Subcutaneous abdominal adipose tissue (tissue), 5 donors: ENCODE measurements at regions not wholly inside any gene's neighbourhood (a gene's known extent, or its start where the extent isn't known, plus 50 kb on each side); places are given as distances from the start of the nearest gene placed in this dataset.

Experiments
- H3K27ac ChIP-seq: one replicate; pipeline ENCODE4 v1.7.0; 2013; ENCODE audit warnings: low read depth, mild to moderate bottlenecking, inconsistent platforms, low read length, moderate library complexity
- H3K27me3 ChIP-seq, 5 donors: one replicate each; pipeline ENCODE4 v1.7.0; 2013; ENCODE audit warnings: low read length in 5 of 5, inconsistent platforms in 1 of 5; ENCODE audit not compliant: control insufficient read depth in 5 of 5, insufficient read depth in 4 of 5
- H3K36me3 ChIP-seq, 5 donors: one replicate each; pipeline ENCODE4 v1.7.0; 2013; ENCODE audit warnings: low read length in 5 of 5; ENCODE audit not compliant: control insufficient read depth in 5 of 5, insufficient read depth in 5 of 5
- H3K4me1 ChIP-seq, 5 donors: one replicate each; pipeline ENCODE4 v1.7.0; 2013; ENCODE audit warnings: low read length in 5 of 5, mild to moderate bottlenecking in 3 of 5, moderate library complexity in 1 of 5; ENCODE audit not compliant: control insufficient read depth in 5 of 5, insufficient read depth in 5 of 5
- H3K4me3 ChIP-seq, 5 donors: one replicate each; pipeline ENCODE4 v1.7.0; 2013; ENCODE audit warnings: low read length in 5 of 5, low read depth in 1 of 5
- H3K9ac ChIP-seq, 5 donors: one replicate each; pipeline ENCODE4 v1.7.0; 2013; ENCODE audit warnings: low read length in 5 of 5, mild to moderate bottlenecking in 4 of 5, moderate library complexity in 3 of 5
- H3K9me3 ChIP-seq, 5 donors: one replicate each; pipeline ENCODE4 v1.7.0; 2013; ENCODE audit warnings: low read length in 5 of 5; ENCODE audit not compliant: control insufficient read depth in 5 of 5
- donor health status: healthy.
- donor health status: healthy.
- donor health status: healthy.
- donor health status: healthy.
- donor health status: healthy.

DNA sequence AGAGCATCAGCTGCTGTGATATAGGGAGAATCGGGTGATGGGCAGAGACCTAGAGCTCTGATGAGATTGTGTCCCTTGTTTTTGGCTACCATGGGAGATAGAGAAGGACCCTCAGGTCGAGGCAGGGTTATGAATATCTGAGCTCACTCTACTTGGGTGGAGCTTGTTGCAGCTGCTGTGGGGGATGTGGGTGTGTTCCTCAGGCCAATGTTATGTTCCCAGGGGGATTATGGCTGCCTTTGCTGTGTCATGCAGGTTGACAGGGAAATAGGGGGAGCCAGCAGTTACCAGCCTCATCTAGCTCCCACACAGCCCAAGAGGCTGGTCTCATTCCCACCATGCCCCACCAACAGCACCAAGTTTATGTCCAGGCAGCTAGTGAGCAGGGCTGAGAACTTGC is 131.5 kb downstream of the TRIM42 start:
- Histone ChIP-seq H3K4me3 (peak overlapping the region in 3 of 5 donors; percentile 8 to 45 (median 13)), H3K27ac (no peak overlapping the region), H3K9ac (no peak overlapping the region), H3K27me3 (no peaks in the 10 kb centered on the region), H3K9me3 (peaks cover 0 to 9% (median 0%) of the 10 kb centered on the region in 5 donors), H3K4me1 (peaks cover 0 to 16% (median 13%) of the 10 kb centered on the region in 5 donors), H3K36me3 (no peaks in the 10 kb centered on the region)

DNA sequence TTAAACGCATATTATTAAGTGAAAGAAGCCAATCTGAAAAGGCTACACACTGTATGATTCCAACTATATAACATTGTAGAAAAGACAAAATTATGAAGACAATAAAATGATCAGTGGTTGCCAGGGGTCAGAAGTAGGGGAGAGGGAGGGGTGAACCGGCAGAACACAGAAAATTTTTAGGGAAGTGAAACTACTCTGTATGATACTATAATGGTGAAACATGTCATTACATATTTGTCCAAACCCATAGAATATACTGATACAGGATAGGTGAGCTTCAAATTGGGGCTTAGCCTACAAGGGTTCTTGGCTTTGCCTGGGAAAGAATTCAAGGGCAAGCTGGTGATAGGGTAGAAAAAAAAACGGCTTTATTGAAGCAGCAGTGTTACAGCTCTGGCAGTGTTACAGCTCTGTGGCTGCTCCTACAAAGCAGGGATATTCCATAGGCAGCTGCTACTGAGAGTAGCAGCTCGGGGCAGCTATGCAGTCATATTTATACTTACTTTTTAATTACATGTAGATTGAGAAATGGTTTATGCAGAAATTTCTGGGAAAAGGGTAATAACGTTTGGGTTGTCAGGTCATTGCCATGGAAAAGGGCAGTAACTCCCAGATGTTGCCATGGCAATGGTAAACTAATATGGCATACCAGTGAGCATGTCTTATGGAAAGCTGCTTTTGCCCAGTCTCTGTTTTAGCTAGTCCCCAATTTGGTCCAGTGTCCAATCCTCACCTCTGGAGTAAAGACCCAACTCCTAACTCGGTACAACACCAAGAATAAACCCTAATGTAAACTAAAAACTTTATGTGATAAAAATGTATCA is 125.1 kb upstream of the SLC25A36 start:
- Histone ChIP-seq H3K27ac (no peak overlapping the region), H3K36me3 (no peaks in the 10 kb centered on the region), H3K9ac (no peak overlapping the region), H3K9me3 (peaks cover 0 to 9% (median 0%) of the 10 kb centered on the region in 5 donors), H3K27me3 (no peaks in the 10 kb centered on the region), H3K4me1 (peaks cover 0 to 4% (median 0%) of the 10 kb centered on the region in 5 donors), H3K4me3 (no peak overlapping the region)

DNA sequence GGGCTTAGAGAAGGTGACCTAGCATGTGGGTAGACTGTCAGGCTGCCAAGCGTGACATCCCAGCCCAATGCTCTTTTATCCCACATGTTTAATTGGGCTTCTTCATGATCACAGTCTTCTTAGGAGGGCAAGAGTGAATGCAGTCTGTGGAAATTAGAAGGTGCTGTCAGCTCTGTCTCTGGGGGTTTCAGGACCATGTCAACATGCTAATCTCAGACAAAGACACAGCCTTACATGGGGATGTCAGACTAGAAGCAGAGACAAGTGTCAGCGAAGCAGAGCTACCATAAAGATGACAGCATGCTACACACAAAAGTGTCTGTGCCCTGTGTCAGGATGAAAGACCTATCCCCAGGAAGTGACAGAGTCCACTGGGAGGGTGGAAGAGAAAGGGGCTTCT is 120.1 kb upstream of the SLC25A36 start:
- no peaks in the 10 kb centered on the region for H3K27me3 ChIP-seq
- peaks cover 0 to 3% (median 0%) of the 10 kb centered on the region in 5 donors for H3K4me1 ChIP-seq
- no peaks in the 10 kb centered on the region for H3K9me3 ChIP-seq
- H3K9ac ChIP-seq = no peak overlapping the region
- H3K36me3 ChIP-seq = no peaks in the 10 kb centered on the region
- no peak overlapping the region for H3K4me3 ChIP-seq
- H3K27ac ChIP-seq = no peak overlapping the region

DNA sequence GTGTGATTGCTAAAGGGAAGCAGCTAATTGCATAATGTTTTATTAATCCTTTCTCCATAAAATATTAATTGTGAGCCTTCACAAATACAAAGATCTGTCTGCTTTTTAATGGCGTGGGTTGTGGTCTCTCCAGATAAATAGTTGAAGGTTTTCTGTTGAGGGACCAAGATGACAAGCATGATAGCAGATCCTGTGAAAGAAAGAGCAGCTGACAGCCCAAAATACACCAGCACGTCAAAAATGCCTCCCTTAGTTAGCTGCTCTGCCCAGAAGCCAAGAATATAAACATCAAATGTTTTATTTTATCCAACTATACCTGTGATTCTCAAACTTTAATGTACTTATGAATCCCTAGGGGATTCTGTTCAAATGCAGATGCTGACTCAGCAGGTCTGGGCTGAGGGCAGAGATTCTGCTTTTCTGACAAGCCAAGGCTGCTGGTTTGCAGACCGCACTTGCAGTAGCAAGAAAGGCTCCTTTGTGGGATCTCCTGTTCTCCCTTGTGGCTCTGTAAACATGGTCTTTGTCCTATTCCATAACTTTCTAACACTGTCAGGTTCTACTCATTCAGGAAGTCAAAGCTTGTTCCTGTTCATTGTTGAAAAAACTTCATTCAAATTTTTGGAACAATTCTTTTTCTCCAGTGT is 119.1 kb upstream of the SLC25A36 start:
- Histone ChIP-seq H3K36me3 (no peaks in the 10 kb centered on the region), H3K9ac (no peak overlapping the region), H3K27ac (no peak overlapping the region), H3K4me3 (no peak overlapping the region), H3K27me3 (no peaks in the 10 kb centered on the region), H3K9me3 (no peaks in the 10 kb centered on the region), H3K4me1 (no peaks in the 10 kb centered on the region)

- Histone ChIP-seq H3K9ac (no peak overlapping the region), H3K9me3 (no peaks in the 10 kb centered on the region), H3K27ac (no peak overlapping the region), H3K4me1 (no peaks in the 10 kb centered on the region), H3K4me3 (no peak overlapping the region), H3K27me3 (no peaks in the 10 kb centered on the region), H3K36me3 (no peaks in the 10 kb centered on the region)
These were observed 118.5 kb upstream of the SLC25A36 start for GRCh38 chr3:140823106-140823505.

DNA sequence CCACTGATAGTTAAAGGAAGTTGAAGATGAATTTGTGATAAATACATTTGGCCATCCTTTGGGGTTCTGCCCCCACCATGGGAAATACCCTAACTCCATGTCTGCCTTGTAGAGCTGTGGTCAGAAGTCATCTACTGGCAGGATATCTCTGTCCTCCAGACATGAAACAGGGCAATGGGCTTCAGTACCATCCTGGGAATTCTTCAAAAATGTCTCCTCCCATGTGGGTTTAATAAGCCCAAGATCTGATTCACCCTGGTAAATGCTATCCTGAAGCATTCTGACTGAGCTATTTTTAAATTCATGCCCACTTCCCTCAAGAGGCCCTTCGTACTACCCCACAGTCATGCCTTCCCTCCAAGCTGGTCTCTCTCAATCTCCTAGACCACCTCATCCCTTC is 113.7 kb upstream of the SLC25A36 start:
- Histone ChIP-seq H3K9ac (no peak overlapping the region), H3K27ac (no peak overlapping the region), H3K9me3 (no peaks in the 10 kb centered on the region), H3K36me3 (no peaks in the 10 kb centered on the region), H3K27me3 (no peaks in the 10 kb centered on the region), H3K4me3 (no peak overlapping the region), H3K4me1 (no peaks in the 10 kb centered on the region)

DNA sequence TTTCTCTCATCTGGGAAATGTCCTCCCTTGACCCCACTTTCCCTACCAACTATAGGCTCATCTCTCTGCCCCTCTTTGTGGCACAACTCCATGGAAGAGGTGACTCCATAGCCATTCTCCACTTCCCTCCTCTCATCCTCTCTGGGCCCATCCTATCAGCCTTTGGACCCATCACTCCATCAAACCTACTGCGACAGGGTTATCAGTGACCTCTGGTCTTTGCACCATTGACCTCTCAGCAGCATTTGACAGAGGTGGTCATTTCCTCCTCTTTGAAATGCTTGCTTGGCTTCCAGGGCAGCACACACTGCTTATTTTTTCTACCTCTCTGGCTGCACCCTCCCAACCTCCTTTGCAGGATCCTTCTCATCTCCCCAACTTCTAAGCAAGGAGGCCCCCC is 113.1 kb upstream of the SLC25A36 start:
- H3K9me3 ChIP-seq = no peaks in the 10 kb centered on the region
- no peak overlapping the region for H3K9ac ChIP-seq
- no peak overlapping the region for H3K27ac ChIP-seq
- no peak overlapping the region for H3K4me3 ChIP-seq
- no peaks in the 10 kb centered on the region for H3K36me3 ChIP-seq
- no peaks in the 10 kb centered on the region for H3K27me3 ChIP-seq
- no peaks in the 10 kb centered on the region for H3K4me1 ChIP-seq

- Histone ChIP-seq H3K27me3 (no peaks in the 10 kb centered on the region), H3K9ac (no peak overlapping the region), H3K36me3 (no peaks in the 10 kb centered on the region), H3K4me3 (no peak overlapping the region), H3K9me3 (no peaks in the 10 kb centered on the region), H3K27ac (no peak overlapping the region), H3K4me1 (peaks cover 0 to 4% (median 0%) of the 10 kb centered on the region in 5 donors)
These were observed 111.8 kb upstream of the SLC25A36 start for GRCh38 chr3:140829796-140830195.

- no peak overlapping the region for H3K27ac ChIP-seq
- no peaks in the 10 kb centered on the region for H3K27me3 ChIP-seq
- no peak overlapping the region for H3K4me3 ChIP-seq
- peaks cover 0 to 7% (median 0%) of the 10 kb centered on the region in 5 donors for H3K4me1 ChIP-seq
- H3K9ac ChIP-seq = no peak overlapping the region
- no peaks in the 10 kb centered on the region for H3K9me3 ChIP-seq
- no peaks in the 10 kb centered on the region for H3K36me3 ChIP-seq
These were observed 111.2 kb upstream of the SLC25A36 start for GRCh38 chr3:140830391-140830790.

DNA sequence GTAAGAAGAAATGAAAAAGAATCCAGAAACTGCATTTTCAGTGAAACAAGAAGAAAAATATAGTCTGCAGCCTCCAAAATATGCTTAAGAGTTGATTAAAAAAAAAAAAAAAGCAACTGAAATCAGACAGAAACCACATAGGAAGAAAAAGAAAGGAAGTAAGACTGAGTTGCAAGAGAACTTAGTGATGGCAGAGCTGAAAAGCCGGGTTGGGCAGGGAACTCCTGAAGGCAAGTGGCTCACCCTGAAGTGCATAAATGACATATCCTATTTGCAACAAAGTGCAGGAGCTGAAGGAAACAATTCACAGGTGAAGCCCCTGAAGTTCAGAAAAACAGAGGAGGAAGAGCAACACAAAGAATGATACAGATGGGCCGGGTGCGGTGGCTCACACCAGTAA is 108.8 kb upstream of the SLC25A36 start:
- Histone ChIP-seq H3K9ac (no peak overlapping the region), H3K4me3 (no peak overlapping the region), H3K27me3 (no peaks in the 10 kb centered on the region)

More for the DNA sequence above, 108.8 kb upstream of the SLC25A36 start:
- Histone ChIP-seq H3K36me3 (no peaks in the 10 kb centered on the region), H3K27ac (no peak overlapping the region), H3K9me3 (no peaks in the 10 kb centered on the region), H3K4me1 (peaks cover 0 to 7% (median 0%) of the 10 kb centered on the region in 5 donors)
